ENCODE measurements at regions not wholly inside any gene's neighbourhood (a gene's known extent, or its start where the extent isn't known, plus 50 kb on each side); places are given as distances from the start of the nearest gene placed in this dataset.
A peak's percentile ranks its signal among the peaks of the same experiment; 100 is the strongest.
"Not testable (repeated sequence)": the region's sequence is repeated elsewhere in the genome, so short reads cannot be mapped to it uniquely, and the experiment has no call there.

DNA sequence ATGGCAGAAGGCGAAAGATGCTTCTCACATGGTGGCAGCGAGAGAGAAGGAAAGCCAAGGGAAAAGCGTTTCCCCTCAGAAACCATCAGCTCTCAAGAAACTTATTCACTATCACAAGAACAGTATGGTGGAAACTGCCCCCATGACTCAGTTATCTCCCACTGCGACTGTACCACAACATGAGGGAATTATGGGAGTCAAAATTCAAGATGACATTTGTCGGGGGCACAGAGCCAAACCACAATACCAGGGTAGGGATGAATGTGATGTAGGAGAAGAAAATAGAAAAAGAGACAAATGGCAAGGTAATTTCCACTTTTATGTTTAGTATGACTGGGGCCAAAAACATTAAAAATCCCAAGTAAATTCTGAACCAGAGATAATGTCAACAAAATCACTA is 216.8 kb downstream of the TRIM36 start:
- DNase-seq, result no peak

GRCh38 chr5:114949756-114950155 is 220.0 kb downstream of the TRIM36 start:
- DNase-seq, result no peak

DNA sequence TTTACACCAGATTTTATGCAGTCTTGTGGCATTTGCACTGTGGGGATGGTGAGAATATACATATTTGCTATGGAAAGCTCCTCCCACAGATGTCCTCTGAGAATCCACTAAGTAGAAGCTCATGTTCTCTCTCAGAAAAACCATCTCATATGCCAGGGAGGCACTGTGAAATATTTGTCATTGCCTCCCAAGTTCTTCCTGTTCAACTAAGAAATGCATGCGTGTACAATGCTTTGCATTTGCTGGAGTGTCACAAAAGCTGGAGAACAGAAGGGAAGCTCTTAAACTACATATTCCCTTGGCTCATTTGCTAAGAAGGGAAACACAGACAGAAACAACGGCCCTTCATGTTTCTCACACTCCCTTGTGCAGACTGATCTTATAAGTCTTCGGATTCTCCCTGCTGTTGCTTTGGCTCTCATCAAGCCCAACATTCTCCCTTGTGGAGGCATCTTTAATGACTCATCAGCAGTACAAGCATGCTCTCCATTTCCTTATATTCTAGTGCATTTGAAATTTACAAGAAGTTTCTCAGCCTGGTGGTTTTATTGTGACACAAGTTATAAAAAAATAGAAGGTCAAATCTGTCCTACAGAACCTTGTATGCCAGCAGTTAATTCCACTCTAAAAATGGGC is 220.6 kb downstream of the TRIM36 start:
- DNase-seq, result no peak

- DNase-seq, result no peak
Observed at GRCh38 chr5:114948363-114948762, 221.3 kb downstream of the TRIM36 start.

- DNase-seq, result no peak
Observed at GRCh38 chr5:114940709-114941108, 229.0 kb downstream of the TRIM36 start.

DNA sequence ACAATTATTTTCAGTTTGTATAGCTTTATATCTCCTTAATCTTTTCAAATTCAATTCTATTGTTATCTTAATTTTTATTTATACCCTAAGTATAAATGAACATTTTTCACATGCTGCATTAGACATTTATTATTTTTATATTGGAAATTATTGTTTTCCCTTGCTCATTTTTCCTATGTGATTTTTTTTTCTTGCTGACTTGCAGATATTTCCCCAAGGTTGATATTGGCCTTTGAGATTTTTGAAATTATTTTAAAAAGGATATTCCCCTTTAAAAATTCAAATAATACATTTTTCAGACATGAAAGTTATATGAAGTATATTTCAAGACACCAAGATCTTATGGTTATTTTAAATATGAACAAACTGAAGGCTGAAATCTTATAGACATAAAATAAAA is 234.2 kb downstream of the TRIM36 start:
- no peak for DNase-seq

- DNase-seq, result no peak
Observed at GRCh38 chr5:114928644-114929462, 240.9 kb downstream of the TRIM36 start.

DNA sequence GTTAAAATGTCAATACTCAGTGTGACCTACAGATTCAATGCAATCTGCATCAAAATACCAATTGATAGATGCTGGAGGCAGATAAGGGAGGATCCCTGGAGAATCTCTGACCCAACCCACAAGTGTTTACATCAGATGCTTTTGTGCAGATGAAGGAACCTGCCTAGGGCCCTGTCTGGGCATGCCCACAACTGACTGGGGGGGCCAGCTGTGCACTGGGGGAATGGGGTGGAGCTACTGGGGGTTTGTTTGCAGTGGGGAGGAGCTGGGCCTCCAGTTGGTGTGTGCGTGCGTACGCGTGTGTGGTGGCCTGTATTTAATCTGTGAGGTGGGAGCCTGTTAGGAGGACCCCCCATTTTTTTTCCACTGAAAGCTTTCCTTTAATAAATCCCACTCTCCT is 244.9 kb downstream of the TRIM36 start:
- DNase-seq, result no peak

DNA sequence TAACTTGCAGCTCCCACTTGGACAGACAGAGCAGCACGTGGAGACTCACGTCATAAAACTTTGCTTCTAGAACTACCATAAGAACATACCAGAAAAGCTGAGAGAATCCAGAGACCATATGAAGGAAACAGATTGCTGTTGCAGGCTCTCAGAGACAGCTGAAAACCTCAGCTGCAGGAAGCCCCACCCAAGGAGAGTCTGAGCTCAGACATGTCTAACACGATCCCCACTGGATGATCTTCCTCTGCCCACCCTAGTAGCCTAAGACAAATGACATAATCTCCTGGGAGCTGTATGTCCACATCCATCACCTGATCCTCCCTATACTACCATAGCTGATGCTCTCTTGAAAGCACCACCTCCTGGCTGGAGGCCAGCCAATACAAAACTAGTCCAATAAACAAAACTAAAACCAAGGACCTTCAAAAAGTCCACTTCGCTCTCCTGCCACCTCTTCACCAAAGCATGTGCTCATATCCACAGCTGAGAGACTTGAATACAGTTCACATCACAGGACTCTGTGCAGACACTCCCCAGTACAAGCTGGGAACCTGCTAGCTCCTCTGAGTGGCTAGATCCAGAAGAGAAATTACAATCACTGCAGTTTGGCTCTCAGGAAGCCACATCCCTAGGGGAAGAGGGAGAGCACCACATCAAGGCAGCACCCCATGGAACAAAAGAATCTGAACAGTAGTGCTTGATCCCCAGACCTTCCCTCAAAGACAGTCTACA is 257.4 kb downstream of the TRIM36 start:
- no peak for DNase-seq

- DNase-seq, result no peak
Observed at GRCh38 chr5:114910727-114911126, 259.0 kb downstream of the TRIM36 start.

DNA sequence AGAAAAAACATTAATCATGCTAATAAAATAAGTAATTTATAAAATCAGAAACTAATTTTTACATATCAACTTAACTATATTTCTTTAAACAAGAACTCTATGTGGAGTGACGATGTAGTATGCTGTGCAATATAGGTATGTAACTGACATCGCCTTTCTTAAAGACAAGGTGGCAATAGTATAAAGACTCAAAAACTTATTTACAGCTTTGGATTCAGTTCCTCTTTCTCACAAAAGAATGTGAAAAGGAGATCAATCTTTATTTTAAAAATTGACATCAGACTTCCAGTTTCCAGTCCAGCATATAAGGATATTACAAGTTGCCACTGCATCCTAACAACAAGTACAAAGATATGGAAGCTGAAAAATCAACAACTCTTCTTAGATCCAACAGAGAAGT is 260.3 kb downstream of the TRIM36 start:
- no peak for DNase-seq

DNA sequence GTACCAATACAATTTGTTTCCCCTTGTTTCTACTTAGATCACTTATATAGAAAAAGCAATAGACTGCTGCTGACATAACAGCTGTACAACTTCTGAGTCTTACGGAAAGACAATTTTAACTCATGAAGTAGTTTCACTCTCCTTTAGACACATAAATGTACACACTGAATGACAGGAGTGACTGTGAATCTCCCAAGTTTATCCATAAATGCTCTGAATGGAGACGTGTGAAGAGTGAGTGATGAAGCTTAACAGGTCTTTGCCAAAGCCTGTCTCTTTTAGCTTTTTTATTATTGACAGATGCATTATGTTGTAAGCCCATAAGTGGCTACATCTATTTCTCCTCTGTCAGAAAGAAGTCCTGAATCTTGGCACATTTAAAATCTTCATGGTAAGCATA is 265.9 kb downstream of the TRIM36 start:
- no peak for DNase-seq

DNA sequence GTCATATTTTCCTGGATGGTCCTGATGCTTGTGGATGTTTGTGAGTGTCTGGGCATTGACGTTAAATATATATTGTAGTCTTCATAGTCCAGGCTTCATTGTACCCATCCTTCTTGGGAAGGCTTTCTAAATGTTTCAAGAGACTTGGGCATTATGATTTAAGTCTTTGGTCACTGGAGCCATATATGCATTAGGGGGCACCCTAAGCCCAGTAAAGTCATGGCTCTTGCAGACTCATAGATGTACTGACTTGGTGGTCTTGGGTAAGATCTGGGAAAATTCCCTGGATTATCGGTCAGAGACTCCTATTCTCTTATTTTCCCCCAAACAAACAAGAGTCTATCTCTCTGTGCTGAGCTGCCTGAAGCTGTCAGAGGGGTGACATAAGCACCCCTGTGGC is 271.1 kb downstream of the TRIM36 start:
- DNase-seq, result no peak

DNA sequence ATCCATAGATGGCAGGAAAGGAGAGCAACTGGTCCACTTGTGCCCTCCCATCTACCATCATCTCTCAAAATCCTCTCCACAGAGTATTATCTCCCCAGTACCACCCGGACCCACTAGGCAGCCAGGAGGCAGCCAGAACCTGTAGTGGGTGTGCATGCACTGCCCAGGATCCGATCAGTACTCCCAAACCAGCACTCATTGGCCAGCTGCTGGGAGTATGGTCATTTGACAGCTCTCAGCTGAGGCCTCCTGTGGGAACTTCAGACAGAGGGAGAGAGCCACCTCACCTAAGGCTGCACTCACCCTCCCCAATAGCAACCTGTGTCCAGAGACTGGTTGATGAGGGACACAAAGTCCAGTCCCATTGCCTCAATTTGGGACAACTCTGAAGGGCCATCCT is 286.0 kb downstream of the TRIM36 start:
- DNase-seq, result no peak

DNA sequence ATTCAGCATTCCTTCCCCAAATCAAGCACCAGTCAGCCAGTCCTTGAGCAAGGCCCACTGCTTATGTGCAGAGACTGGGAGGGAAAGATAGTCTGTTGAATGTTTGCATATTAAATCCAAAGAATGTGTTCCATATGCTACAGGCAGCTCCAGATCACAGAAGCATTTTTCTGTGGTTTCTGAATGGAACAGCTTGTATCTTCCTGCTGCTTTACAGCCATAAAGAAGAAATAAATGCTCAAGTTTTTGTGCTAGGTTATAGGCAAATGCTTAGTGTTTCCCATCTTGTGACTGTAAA is 310.3 kb downstream of the TRIM36 start:
- DNase-seq, result no peak

GRCh38 chr5:114858665-114859437 is 310.9 kb downstream of the TRIM36 start:
- no peak for DNase-seq

- peak; percentile 50 for DNase-seq
Observed at GRCh38 chr5:114857941-114858551, 311.7 kb downstream of the TRIM36 start.

DNA sequence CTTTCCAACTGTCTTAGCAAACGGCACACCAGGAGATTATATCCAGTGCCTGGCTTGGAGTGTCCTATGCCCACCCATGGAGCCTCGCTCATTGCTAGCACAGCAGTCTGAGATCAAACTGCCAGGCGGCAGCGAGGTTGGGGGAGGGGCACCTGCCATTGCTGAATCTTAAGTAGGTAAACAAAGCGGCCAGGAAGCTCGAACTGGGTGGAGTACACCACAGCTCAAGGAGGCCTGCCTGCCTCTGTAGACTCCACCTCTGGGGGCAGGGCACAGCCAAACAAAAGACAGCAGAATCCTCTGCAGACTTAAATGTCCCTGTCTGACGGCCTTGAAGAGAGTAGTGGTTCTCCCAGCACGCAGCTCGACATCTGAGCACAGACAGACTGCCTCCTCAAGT is 325.0 kb downstream of the TRIM36 start:
- not testable (repeated sequence) for DNase-seq

- DNase-seq, result no peak
Observed at GRCh38 chr5:114839360-114839759, 330.3 kb downstream of the TRIM36 start.

DNA sequence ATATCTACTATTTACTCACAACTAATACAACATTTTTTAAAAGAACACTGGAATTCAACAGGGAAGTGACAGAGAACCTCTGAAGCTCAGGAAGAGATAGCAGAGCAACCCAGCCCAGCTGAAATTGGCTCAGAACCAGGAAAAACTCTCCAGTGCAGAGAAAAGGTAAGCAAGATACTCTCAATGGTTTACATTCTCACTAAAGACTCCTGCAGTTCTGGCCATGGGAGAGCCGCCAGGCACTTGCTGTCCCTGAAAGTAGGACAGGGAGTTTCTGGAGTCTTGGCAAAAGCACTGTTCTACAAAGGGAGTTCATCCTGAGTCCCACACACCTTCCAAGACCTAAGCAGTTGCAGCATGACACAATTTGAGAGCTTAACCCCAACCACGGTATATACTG is 330.8 kb downstream of the TRIM36 start:
- no peak for DNase-seq

DNA sequence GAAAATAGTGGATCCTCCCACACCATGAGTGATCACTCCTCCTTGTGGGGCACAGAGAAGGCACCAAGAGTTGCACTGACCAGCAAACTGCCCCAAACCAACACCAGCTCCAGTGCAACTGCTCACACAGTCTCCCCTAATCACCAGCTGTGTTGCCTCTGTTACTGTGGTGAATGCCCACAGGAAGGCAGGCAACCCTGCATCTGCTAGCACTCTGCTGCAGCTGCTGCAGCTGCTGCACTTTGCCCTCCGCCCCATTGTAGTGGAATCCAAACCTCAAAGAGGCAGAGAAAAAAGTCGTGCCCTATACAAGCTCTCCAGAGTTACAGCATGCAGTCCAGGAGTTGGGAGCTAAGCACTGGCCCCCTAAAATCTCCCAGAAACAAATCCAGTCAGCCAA is 339.6 kb downstream of the TRIM36 start:
- DNase-seq, result no peak

- DNase-seq, result no peak
Observed at GRCh38 chr5:114822863-114823262, 346.8 kb downstream of the TRIM36 start.

- no peak for DNase-seq
Observed at GRCh38 chr5:114822436-114822835, 347.3 kb downstream of the TRIM36 start.
